Activated T-helper 17 cell treated with anti-CD3 and anti-CD28 coated beads, Interleukin-2, amount 50 U/mL, for 72 hours (primary cell): ENCODE measurements at regions not wholly inside any gene's neighbourhood (a gene's known extent, or its start where the extent isn't known, plus 50 kb on each side); places are given as distances from the start of the nearest gene placed in this dataset.
A peak's percentile ranks its signal among the peaks of the same experiment; 100 is the strongest.
"Not testable (repeated sequence)": the region's sequence is repeated elsewhere in the genome, so short reads cannot be mapped to it uniquely, and the experiment has no call there.

Source experiments
- ATAC-seq: fragments of 150-1000 bp; cut with Tn5 transposase; replicated peaks from 2 replicates; pipeline ENCODE4 v1.10.0; 2021; ENCODE audit warnings: mild to moderate bottlenecking, moderate library complexity
- H3K27ac Mint-ChIP-seq: one replicate; pipeline ENCODE4 v1.8.0; 2022; ENCODE audit warnings: mixed read lengths
- H3K27me3 Mint-ChIP-seq: one replicate; pipeline ENCODE4 v1.8.0; 2022; ENCODE audit warnings: mixed read lengths
- H3K36me3 Mint-ChIP-seq: one replicate; pipeline ENCODE4 v1.8.0; 2022; ENCODE audit warnings: low read depth, mild to moderate bottlenecking, mixed read lengths
- H3K4me1 Mint-ChIP-seq: one replicate; pipeline ENCODE4 v1.8.0; 2022; ENCODE audit warnings: mixed read lengths
- H3K4me3 Mint-ChIP-seq: one replicate; pipeline ENCODE4 v1.8.0; 2022; ENCODE audit warnings: mild to moderate bottlenecking, mixed read lengths
- H3K9me3 Mint-ChIP-seq: one replicate; pipeline ENCODE4 v1.8.0; 2022; ENCODE audit warnings: mixed read lengths

DNA sequence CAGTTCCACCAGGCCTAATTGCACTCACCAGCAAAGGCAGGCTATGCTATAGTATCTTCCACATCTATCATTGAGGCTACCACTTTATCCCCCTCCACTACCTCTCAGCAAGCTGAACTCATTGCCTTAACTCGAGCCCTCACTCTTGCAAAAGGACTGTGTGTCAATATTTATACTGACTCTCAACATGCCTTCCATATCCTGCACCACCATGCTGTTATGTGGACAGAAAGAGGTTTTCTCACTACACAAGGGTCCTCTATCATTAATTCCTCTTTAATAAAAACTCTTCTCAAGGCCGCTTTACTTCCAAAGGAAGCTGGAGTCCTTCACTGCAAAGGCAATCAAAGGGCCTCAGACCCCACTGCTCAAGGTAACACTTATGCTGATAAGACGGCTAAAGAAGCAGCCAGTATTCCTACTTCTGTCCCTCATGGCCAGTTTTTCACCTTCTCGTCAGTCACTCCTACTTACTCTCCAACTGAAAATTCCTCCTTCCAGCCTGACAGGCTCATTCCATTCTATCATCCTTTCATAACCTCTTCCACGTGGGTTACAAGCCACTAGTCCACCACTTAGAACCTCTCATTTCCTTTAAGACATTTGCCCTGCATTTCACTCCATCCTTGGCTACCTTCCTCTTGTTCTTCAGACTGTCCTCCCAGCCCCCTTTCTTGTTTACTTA lies 1110.9 kb upstream of the TMEM132C start:
- H3K36me3 Mint-ChIP-seq, H3K27me3 Mint-ChIP-seq, H3K27ac Mint-ChIP-seq, H3K9me3 Mint-ChIP-seq, H3K4me3 Mint-ChIP-seq, H3K4me1 Mint-ChIP-seq, ATAC-seq: not testable (repeated sequence)

DNA sequence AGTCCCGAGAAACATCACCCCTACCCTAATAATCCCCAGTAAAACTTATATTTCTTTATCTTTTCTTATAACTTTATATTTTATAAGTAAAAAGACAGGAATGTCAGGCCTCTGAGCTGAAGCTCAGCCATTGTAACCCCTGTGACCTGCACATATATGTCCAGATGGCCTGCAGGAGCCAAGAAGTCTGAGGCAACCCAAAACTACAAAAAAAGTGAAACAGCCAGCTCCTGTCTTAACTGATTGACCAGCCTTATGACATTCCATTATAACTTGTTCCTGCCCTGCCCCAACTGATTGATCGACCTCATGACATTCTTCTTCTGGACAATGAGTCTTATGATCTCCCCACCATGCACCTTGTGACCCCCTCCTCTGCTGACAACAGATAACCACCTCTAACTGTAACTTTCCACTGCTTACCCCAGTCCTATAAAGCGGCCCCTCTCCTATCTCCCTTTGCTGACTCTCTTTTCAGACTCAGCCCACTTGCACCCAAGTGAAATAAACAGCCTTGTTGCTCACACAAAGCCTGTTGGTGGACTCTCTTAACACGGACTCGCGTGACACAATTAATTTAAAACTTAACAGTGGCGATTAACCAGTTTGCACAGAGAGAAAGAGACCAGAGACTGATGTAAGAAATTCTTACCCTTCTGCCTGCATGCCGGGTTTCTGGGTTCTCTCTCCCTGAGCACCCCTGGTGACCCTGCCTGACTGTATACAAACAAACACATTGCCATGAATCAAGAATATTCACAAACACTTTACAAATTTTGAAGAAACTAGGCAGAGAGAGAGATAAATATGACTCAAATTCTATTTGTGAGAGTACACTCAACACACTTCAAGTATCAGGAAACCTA lies 1109.2 kb upstream of the TMEM132C start:
- not testable (repeated sequence) for H3K9me3 Mint-ChIP-seq, H3K27ac Mint-ChIP-seq, H3K4me1 Mint-ChIP-seq, ATAC-seq, H3K4me3 Mint-ChIP-seq, H3K36me3 Mint-ChIP-seq, H3K27me3 Mint-ChIP-seq

DNA sequence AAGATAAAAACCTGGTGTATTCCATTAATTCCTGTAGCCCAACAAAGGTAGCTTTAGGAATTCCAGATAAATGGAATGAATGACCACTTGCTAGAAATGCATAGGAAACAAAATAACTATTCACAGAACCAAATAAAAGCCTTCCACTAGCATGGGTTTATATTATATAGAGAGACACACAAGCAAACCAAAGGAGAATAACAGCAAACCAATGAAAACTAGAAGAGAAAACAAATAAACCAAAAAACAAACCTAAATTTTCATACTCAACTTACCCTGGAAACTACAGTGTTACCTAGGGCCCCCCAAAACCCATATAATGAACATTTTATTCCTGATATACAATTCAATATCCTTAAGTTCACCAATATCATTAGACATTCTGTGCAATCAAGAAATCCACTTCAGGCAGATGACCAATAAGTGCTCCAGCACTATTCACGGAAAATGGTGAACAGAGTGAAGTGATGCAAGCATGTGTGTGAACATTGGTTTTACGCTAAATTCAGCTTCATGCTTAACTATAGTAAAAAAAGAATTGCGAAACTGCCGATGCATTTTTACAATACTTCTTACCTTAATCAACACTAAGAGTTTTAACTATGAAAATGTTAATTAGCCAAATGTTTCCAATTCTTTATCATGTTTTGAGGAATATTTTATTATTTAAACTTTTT lies 1108.4 kb upstream of the TMEM132C start:
- no peak for ATAC-seq
- Mint-ChIP-seq H3K27me3 (no peaks in the 10 kb centered on the region), H3K4me1 (peaks cover 6% of the 10 kb centered on the region), H3K4me3 (no peak overlapping the region), H3K36me3 (no peaks in the 10 kb centered on the region), H3K9me3 (no peaks in the 10 kb centered on the region), H3K27ac (no peak overlapping the region)

DNA sequence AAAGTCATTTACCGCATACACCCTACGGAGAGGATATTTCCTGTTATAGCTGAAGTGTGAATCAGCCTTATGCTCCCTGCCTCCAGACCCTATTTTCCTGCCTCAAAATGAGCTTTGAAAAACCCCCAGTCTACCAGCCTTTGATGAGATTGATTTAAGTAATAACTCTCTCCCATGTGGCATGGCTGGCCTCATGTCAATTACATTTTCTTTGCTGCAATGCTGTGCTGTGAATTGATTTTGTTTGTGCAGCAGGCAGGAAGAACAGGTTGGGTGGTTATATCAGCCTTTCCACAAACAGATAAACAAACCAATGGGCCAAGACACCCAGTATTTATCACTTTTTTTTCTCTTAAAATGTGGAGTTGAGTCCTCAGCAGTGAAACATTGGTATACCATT lies 1105.5 kb upstream of the TMEM132C start:
- H3K36me3 Mint-ChIP-seq: no peaks in the 10 kb centered on the region
- H3K4me1 Mint-ChIP-seq: peaks cover 6% of the 10 kb centered on the region
- no peaks in the 10 kb centered on the region for H3K27me3 Mint-ChIP-seq
- no peak for ATAC-seq
- H3K27ac Mint-ChIP-seq: no peak overlapping the region
- no peak overlapping the region for H3K4me3 Mint-ChIP-seq
- no peaks in the 10 kb centered on the region for H3K9me3 Mint-ChIP-seq

DNA sequence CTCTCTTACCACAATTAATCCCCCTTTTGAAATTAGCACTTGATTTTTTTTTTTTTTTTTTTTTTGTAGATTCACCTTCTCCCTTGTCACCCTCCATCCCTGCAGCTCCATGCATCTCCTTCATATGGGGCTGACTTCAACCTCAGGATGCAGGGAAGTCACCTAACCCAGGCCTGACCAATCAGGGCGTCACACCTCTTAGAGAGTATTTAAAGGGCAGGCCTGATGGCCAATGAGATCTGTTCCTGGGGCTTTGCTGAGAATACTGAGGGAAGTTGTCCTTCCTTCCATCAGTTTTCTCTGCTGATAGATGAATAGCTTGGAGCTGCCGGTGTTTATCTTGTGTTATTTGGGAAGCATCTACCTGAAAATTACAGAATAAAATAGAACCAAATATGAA lies 1104.7 kb upstream of the TMEM132C start:
- H3K27me3 Mint-ChIP-seq: no peaks in the 10 kb centered on the region
- no peak overlapping the region for H3K27ac Mint-ChIP-seq
- no peaks in the 10 kb centered on the region for H3K36me3 Mint-ChIP-seq
- H3K4me3 Mint-ChIP-seq: no peak overlapping the region
- no peak for ATAC-seq
- no peaks in the 10 kb centered on the region for H3K9me3 Mint-ChIP-seq
- peaks cover 6% of the 10 kb centered on the region for H3K4me1 Mint-ChIP-seq

DNA sequence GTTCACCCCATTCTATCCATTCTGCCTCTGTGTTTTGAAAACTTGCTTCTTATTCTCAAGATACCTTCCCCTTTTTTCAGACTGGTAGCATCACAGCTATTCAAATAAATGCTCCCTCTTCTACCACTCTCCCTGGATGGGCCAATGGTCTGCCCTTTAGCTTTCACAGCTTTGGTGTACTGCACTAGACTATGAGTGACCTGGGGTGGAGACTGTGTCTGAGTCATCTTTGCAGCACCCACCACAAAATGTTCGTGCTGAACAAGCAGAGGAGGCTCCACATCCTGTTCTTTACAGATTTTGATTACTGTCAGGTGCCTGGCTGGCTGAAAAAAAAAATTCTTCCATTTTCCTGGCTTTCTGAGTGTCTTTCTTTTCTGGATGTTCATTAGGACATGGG lies 1104.1 kb upstream of the TMEM132C start:
- Mint-ChIP-seq H3K27ac (peak overlapping the region; percentile 80), H3K27me3 (no peaks in the 10 kb centered on the region), H3K4me3 (peak overlapping the region; percentile 49), H3K4me1 (peaks cover 6% of the 10 kb centered on the region), H3K9me3 (no peaks in the 10 kb centered on the region), H3K36me3 (no peaks in the 10 kb centered on the region)
- ATAC-seq: peak; percentile 90

DNA sequence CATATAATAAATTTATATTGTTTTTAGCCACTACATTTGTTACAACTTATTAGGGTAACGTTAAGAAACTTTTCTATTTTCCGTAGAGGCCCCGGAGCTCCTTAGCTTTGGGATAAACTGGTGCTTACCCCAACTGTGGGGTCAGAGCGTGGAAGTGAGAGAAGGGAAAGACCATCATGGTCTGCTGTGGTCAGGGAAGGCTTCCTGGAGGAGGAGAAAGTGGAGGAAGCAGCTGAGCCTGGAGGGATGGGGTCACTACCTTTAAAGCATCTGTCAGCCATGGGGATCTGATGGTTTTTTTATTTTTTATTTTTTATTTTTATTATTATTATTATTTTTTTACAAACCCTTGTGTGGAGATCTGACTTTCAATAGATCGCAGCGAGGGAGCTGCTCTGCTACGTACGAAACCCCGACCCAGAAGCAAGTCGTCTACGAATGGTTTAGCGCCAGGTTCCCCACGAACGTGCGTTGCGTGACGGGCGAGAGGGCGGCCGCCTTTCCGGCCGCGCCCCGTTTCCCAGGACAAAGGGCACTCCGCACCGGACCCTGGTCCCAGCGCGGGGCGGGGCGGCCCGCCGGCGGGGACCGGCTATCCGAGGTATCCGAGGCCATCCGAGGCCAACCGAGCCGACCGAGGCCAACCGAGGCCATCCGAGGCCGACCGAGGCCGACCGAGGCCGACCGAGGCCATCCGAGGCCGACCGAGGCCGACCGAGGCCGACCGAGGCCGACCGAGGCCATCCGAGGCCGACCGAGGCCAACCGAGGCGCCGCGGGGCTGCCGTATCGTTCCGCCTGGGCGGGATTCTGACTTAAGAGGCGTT lies 1101.2 kb upstream of the TMEM132C start:
- ATAC-seq: peak; percentile 78
- peaks cover 6% of the 10 kb centered on the region for H3K4me1 Mint-ChIP-seq
- peaks cover 14% of the 10 kb centered on the region for H3K27me3 Mint-ChIP-seq
- peak overlapping the region; percentile 88 for H3K27ac Mint-ChIP-seq
- no peaks in the 10 kb centered on the region for H3K36me3 Mint-ChIP-seq
- H3K9me3 Mint-ChIP-seq: no peaks in the 10 kb centered on the region
- peak overlapping the region; percentile 74 for H3K4me3 Mint-ChIP-seq

DNA sequence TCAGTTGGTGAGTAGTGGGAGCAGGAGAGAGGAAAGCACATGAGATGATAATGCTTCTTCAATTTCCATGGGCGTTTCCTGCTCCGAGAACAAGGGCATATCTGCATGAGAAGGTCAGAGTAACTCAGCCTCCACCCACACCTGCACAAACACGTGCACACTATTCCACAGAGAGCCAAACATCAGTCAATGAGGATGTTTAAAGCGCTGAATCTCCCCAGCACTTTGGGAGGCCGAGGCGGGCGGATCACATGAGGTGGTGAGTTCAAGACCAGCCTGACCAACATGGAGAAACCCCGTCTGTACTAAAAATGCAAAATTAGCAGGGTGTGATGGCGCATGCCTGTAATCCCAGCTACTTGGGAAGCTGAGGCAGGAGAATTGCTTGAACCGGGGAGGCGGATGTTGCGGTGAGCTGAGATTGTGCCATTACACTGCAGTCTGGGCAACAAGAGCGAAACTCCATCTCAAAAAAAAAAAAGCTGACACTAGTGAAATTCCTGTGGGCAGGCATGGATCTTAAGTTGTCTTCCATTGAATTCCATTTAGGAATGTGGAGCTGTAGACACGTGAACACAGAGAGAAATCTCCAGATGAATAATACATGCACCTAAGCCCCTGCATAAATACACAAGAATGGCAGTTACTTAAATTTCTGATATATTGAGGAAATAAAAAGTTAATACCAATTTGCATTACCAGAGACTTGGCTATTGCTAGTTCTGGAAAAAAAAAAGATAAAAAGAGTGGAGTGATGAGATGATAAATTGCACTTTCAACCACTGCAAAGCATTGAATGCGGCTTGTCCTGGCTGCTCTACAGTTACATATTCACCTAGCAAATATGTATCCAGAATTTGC lies 1097.4 kb upstream of the TMEM132C start:
- Mint-ChIP-seq H3K4me1 (no peaks in the 10 kb centered on the region), H3K4me3 (no peak overlapping the region), H3K27ac (no peak overlapping the region), H3K9me3 (no peaks in the 10 kb centered on the region), H3K27me3 (peaks cover 19% of the 10 kb centered on the region), H3K36me3 (no peaks in the 10 kb centered on the region)
- ATAC-seq: no peak

DNA sequence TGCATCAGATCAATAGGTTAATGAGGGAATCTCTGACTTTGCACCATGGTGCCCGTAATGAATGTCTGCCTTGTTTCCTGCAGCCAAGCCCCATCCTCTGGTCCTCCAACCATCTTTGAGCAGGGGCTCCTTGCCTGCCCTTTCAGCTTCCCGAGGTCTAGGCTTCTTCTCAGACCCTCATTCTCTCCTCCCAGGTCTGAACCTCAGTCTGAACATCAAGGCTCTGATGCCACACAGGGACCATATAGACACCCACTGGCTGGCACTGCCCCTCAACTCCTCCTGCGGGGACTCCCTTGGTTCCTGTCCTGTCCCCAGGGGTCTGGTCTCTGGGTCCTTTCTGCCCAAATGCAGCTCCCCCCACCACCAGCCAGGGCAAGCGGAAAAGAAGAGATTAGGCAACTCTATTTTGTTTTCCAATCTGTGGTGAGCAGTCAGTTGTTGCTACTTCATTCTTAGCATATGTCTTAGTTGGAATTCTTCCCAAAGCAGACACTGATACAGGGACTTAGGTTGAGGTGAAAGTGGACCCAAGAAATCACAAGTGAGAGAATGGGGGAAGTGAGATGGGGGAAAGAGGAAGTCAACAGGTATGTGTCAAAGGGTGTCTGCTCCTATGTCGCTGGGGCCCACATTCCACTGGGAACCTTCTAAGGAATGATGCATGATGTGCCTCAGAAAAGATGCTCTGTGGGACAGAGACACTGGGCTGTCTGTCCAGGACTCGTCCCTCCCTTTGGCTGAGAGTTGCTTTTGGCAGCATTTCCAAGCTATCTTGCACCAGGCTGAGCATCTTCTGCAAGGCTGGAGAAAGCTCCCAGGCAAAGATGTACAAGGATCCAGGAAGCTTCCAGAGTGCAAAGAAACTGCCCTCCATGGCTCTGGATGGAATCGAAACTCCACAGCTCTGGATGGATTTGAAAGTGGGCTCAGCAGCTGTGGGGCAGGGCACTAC lies 1096.5 kb upstream of the TMEM132C start:
- Mint-ChIP-seq H3K4me1 (no peaks in the 10 kb centered on the region), H3K4me3 (no peak overlapping the region), H3K36me3 (no peaks in the 10 kb centered on the region), H3K9me3 (no peaks in the 10 kb centered on the region), H3K27me3 (peaks cover 19% of the 10 kb centered on the region), H3K27ac (no peak overlapping the region)
- no peak for ATAC-seq

DNA sequence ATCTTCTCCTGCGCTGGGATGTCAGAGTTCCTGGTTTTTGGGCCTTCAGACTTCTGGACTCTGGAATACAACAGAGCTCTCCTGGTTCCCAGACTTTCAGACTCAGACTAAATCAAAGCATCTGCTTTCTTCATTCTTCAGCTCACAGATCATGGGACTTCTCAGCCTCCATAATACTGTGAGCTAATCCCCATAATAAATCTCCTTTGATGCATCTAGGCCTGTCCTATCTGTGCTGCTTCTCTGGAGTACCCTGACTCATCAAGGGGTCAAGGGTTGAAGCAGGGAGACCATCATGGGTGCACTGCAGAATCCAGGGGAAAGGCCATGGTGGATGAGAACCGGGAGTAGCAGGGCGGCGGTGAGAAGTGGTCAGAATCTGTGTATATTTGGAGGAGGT lies 1094.1 kb upstream of the TMEM132C start:
- H3K4me3 Mint-ChIP-seq: no peak overlapping the region
- peaks cover 6% of the 10 kb centered on the region for H3K9me3 Mint-ChIP-seq
- peaks cover 19% of the 10 kb centered on the region for H3K27me3 Mint-ChIP-seq
- no peaks in the 10 kb centered on the region for H3K4me1 Mint-ChIP-seq
- H3K36me3 Mint-ChIP-seq: no peaks in the 10 kb centered on the region
- no peak overlapping the region for H3K27ac Mint-ChIP-seq
- no peak for ATAC-seq

DNA sequence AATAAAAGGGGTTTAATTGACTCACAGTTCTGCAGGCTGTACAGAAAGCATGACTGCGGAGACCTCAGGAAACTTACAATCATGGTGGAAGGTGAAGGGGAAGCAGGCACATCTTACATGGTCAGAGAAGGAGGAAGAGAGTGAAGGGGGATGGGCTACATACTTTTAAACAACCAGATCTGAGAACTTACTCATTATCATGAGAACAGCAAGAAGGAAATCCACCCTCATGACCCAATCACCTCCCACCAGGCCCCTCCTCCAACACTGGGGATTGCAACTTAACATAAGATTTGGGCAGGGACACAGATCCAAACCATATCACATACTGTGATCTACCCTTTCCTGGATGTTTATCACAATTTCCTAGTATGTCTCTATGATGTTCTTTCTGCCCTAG lies 1093.0 kb upstream of the TMEM132C start:
- not testable (repeated sequence) for H3K36me3 Mint-ChIP-seq, ATAC-seq, H3K4me3 Mint-ChIP-seq, H3K9me3 Mint-ChIP-seq, H3K27ac Mint-ChIP-seq, H3K4me1 Mint-ChIP-seq
- H3K27me3 Mint-ChIP-seq: peaks cover 18% of the 10 kb centered on the region

DNA sequence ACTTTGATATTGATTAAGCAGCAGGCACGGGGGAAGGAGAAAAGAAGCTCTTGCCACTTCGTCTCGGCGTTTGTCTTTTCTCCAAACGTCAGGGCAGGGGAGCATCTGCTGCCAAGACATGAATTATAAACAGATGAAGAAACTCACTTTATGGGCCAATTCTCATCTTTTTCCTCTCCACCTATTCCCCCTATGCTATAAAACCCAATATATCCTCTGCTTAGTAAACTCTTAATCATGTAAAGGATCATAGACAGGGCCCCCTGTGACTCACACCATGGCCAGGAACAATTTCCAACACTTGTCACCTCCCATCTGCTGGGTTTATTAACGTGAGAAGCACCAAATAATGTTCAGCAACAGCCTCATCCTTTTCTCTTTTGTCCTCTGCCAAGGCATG lies 1092.1 kb upstream of the TMEM132C start:
- no peak overlapping the region for H3K27ac Mint-ChIP-seq
- H3K36me3 Mint-ChIP-seq: no peaks in the 10 kb centered on the region
- peaks cover 6% of the 10 kb centered on the region for H3K9me3 Mint-ChIP-seq
- no peak for ATAC-seq
- peaks cover 12% of the 10 kb centered on the region for H3K27me3 Mint-ChIP-seq
- H3K4me1 Mint-ChIP-seq: no peaks in the 10 kb centered on the region
- no peak overlapping the region for H3K4me3 Mint-ChIP-seq

DNA sequence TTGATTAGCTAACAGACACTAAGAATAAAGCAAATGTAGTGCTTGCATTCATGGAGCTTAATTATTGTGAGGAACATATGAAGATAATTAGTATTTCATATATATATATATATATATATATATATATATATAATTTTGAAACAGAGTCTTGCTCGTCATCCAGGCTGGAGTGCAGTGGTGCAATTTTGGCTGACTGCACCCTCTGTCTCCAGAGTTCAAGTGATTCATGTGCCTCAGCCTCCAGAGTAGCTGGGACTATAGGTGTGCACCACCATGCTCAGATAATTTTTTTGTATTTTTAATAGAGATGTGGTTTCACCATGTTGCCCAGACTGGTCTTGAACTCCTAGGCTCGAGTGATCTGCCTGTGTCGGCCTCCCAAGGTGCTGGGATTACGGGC lies 1091.6 kb upstream of the TMEM132C start:
- Mint-ChIP-seq H3K36me3 (no peaks in the 10 kb centered on the region), H3K27me3 (peaks cover 9% of the 10 kb centered on the region), H3K9me3 (peaks cover 6% of the 10 kb centered on the region), H3K4me3 (no peak overlapping the region), H3K4me1 (no peaks in the 10 kb centered on the region), H3K27ac (no peak overlapping the region)
- no peak for ATAC-seq
